Motor neuron (in vitro differentiated cells): ENCODE measurements at regions not wholly inside any gene's neighbourhood (a gene's known extent, or its start where the extent isn't known, plus 50 kb on each side); places are given as distances from the start of the nearest gene placed in this dataset.
A peak's percentile ranks its signal among the peaks of the same experiment; 100 is the strongest.
"Not testable (repeated sequence)": the region's sequence is repeated elsewhere in the genome, so short reads cannot be mapped to it uniquely, and the experiment has no call there.

Experiments
- ATAC-seq, 8 experiments: fragments of 200-7000 bp; cut with Tn5 transposase; replicated peaks in 6 of 8; 2 replicates each; pipeline ENCODE4 v1.8.0; 2021; ENCODE audit warnings: mild to moderate bottlenecking in 8 of 8, moderate library complexity in 8 of 8
- H3K27ac ChIP-seq, 2 donors: fragments of 250-450 bp; sonication (Bioruptor Pico); 2 replicates each; pipeline ENCODE4 v1.9.0; 2021; ENCODE audit warnings: antibody characterized with exemption in 2 of 2, mild to moderate bottlenecking in 2 of 2, moderate library complexity in 1 of 2
- H3K4me1 ChIP-seq, 2 donors: fragments of 250-450 bp; sonication (Bioruptor Pico); replicated peaks in 1 of 2; 2 replicates each; pipeline ENCODE4 v1.6.1; 2021; ENCODE audit warnings: antibody characterized with exemption in 2 of 2, mild to moderate bottlenecking in 2 of 2, moderate library complexity in 1 of 2
- H3K4me3 ChIP-seq, 5 donors: fragments of 250-450 bp; sonication (Bioruptor Pico); 2 replicates each; pipeline ENCODE4 v1.9.0; 2021; ENCODE audit warnings: antibody characterized with exemption in 5 of 5, mild to moderate bottlenecking in 5 of 5, moderate library complexity in 4 of 5
- WGBS, 10 experiments: fragments of 450-650 bp; shearing (Covaris generic); methylation state at CpG; one replicate each; pipeline ENCODE4 v1.0.0; 2022; 5-methylcytosine and 5-hydroxymethylcytosine counted together
- in situ Hi-C, 9 experiments: fragments of 400-800 bp; cut with MboI; loops; one replicate each; pipeline ENCODE4 v1.15.0; 2021; ENCODE audit warnings: low sequenced_read_pairs in 9 of 9, low pct_unique_long_range_greater_than_20kb in 2 of 9; ENCODE audit not compliant: unreplicated experiment in 9 of 9

GRCh38 chr4:160100316-160100715, 997.4 kb downstream of the RAPGEF2 start:
- WGBS, 10 experiments = 0 to 100% (median 80%) methylated on average over 1 of the region's 1 CpG; no CpG with 5 or more reads in 3 of the 10 experiments
- H3K4me1 ChIP-seq = no peaks in the 10 kb centered on the region
- H3K27ac ChIP-seq = no peak overlapping the region
- in situ Hi-C loops = no loop called here
- no peak for ATAC-seq
- no peak overlapping the region for H3K4me3 ChIP-seq

- Histone ChIP-seq H3K27ac (no peak overlapping the region), H3K4me1 (no peaks in the 10 kb centered on the region), H3K4me3 (no peak overlapping the region)
- ATAC-seq = no peak
- in situ Hi-C loops = no loop called here
- 0 to 100% (median 58%) methylated on average over 1 to 3 of the region's 3 CpGs; no CpG with 5 or more reads in 4 of the 10 experiments for WGBS, 10 experiments
Observed at GRCh38 chr4:160110891-160111290, 1008.0 kb downstream of the RAPGEF2 start.

- H3K4me3 ChIP-seq = no peak overlapping the region
- ATAC-seq = no peak
- H3K4me1 ChIP-seq = no peaks in the 10 kb centered on the region
- in situ Hi-C loops = no loop called here
- H3K27ac ChIP-seq = no peak overlapping the region
Observed at GRCh38 chr4:160117686-160118085, 1014.8 kb downstream of the RAPGEF2 start.

- H3K27ac ChIP-seq, H3K4me1 ChIP-seq, ATAC-seq, in situ Hi-C loops, H3K4me3 ChIP-seq: not testable (repeated sequence)
- WGBS, 10 experiments = 27 to 97% (median 89%) methylated on average over 3 to 14 of the region's 24 CpGs; no CpG with 5 or more reads in 1 of the 10 experiments
Observed at GRCh38 chr4:160125576-160126287, 1022.9 kb downstream of the RAPGEF2 start.

GRCh38 chr4:160127211-160127610, 1024.3 kb downstream of the RAPGEF2 start:
- H3K4me1 ChIP-seq = no peaks in the 10 kb centered on the region
- H3K27ac ChIP-seq = no peak overlapping the region
- ATAC-seq = no peak
- in situ Hi-C loops = no loop called here
- no peak overlapping the region for H3K4me3 ChIP-seq

GRCh38 chr4:160129439-160129838, 1026.6 kb downstream of the RAPGEF2 start:
- H3K4me1 ChIP-seq = no peaks in the 10 kb centered on the region
- in situ Hi-C loops = no loop called here
- H3K4me3 ChIP-seq = no peak overlapping the region
- 0 to 100% (median 60%) methylated on average over 1 to 2 of the region's 2 CpGs; no CpG with 5 or more reads in 1 of the 10 experiments for WGBS, 10 experiments
- ATAC-seq = peak in 2 of 8 experiments; percentile 9 to 57
- no peak overlapping the region for H3K27ac ChIP-seq

GRCh38 chr4:160136021-160136420, 1033.1 kb downstream of the RAPGEF2 start:
- H3K27ac ChIP-seq = no peak overlapping the region
- H3K4me1 ChIP-seq = peaks cover 0 to 2% of the 10 kb centered on the region in 2 donors
- no peak for ATAC-seq
- H3K4me3 ChIP-seq = no peak overlapping the region
- 29 to 100% (median 75%) methylated on average over 1 to 2 of the region's 2 CpGs; no CpG with 5 or more reads in 1 of the 10 experiments for WGBS, 10 experiments
- in situ Hi-C loops = no loop called here

GRCh38 chr4:160141206-160141605, 1038.3 kb downstream of the RAPGEF2 start:
- ATAC-seq = peak in 3 of 8 experiments; percentile 30 to 59 (median 41)

GRCh38 chr4:160142579-160142978, 1039.7 kb downstream of the RAPGEF2 start:
- no peak overlapping the region for H3K27ac ChIP-seq
- peaks cover 0 to 8% of the 10 kb centered on the region in 2 donors for H3K4me1 ChIP-seq
- H3K4me3 ChIP-seq = no peak overlapping the region
- WGBS, 10 experiments = 0 to 86% (median 67%) methylated on average over 1 to 2 of the region's 2 CpGs; no CpG with 5 or more reads in 3 of the 10 experiments
- no peak for ATAC-seq
- in situ Hi-C loops = no loop called here

More at GRCh38 chr4:160141206-160141605, 1038.3 kb downstream of the RAPGEF2 start:
- H3K4me3 ChIP-seq = no peak overlapping the region
- H3K27ac ChIP-seq = no peak overlapping the region
- in situ Hi-C loops = no loop called here
- peaks cover 0 to 8% of the 10 kb centered on the region in 2 donors for H3K4me1 ChIP-seq

- no peak overlapping the region for H3K4me3 ChIP-seq
- peaks cover 0 to 8% of the 10 kb centered on the region in 2 donors for H3K4me1 ChIP-seq
- in situ Hi-C loops = no loop called here
- H3K27ac ChIP-seq = no peak overlapping the region
- no peak for ATAC-seq
- 0 to 86% (median 48%) methylated on average over 1 to 3 of the region's 3 CpGs; no CpG with 5 or more reads in 1 of the 10 experiments for WGBS, 10 experiments
Observed at GRCh38 chr4:160143574-160143973, 1040.7 kb downstream of the RAPGEF2 start.

GRCh38 chr4:160159457-160159856, 1056.6 kb downstream of the RAPGEF2 start:
- no peak overlapping the region for H3K4me3 ChIP-seq
- H3K27ac ChIP-seq = no peak overlapping the region
- ATAC-seq = no peak
- no peaks in the 10 kb centered on the region for H3K4me1 ChIP-seq
- in situ Hi-C loops = no loop called here
- 45 to 100% (median 89%) methylated on average over 1 to 6 of the region's 15 CpGs; no CpG with 5 or more reads in 3 of the 10 experiments for WGBS, 10 experiments

- WGBS, 10 experiments = 0 to 100% (median 75%) methylated on average over 1 of the region's 1 CpG; no CpG with 5 or more reads in 3 of the 10 experiments
- H3K4me3 ChIP-seq = no peak overlapping the region
- in situ Hi-C loops = no loop called here
- H3K27ac ChIP-seq = no peak overlapping the region
- ATAC-seq = no peak
- no peaks in the 10 kb centered on the region for H3K4me1 ChIP-seq
Observed at GRCh38 chr4:160161026-160161425, 1058.1 kb downstream of the RAPGEF2 start.

GRCh38 chr4:160175064-160175643, 1072.3 kb downstream of the RAPGEF2 start:
- Histone ChIP-seq H3K4me1 (no peaks in the 10 kb centered on the region), H3K4me3 (no peak overlapping the region), H3K27ac (no peak overlapping the region)
- in situ Hi-C loops = no loop called here
- 0 to 80% (median 56%) methylated on average over 1 to 4 of the region's 8 CpGs; no CpG with 5 or more reads in 6 of the 10 experiments for WGBS, 10 experiments
- ATAC-seq = no peak

- ATAC-seq = no peak
Observed at GRCh38 chr4:160180211-160180610, 1077.3 kb downstream of the RAPGEF2 start.

More at GRCh38 chr4:160180211-160180610, 1077.3 kb downstream of the RAPGEF2 start:
- Histone ChIP-seq H3K4me3 (no peak overlapping the region), H3K27ac (no peak overlapping the region), H3K4me1 (no peaks in the 10 kb centered on the region)
- in situ Hi-C loops = no loop called here
- WGBS, 10 experiments = 0 to 100% (median 40%) methylated on average over 1 to 2 of the region's 2 CpGs; no CpG with 5 or more reads in 2 of the 10 experiments
